H1 (cell line): ENCODE measurements at regions not wholly inside any gene's neighbourhood (a gene's known extent, or its start where the extent isn't known, plus 50 kb on each side); places are given as distances from the start of the nearest gene placed in this dataset.

ENCODE experiments used
- CTCF ChIA-PET: fragments of 300-600 bp; sonication (Branson Sonifier 250); formaldehyde crosslinking; loops from one replicate; lab custom pipeline; 2021; ENCODE audit not compliant: partially characterized antibody; lab: Charles Lee
- POLR2A ChIA-PET: fragments of 300-600 bp; sonication (Branson Sonifier 250); formaldehyde crosslinking; loops from one replicate; lab custom pipeline; 2021; ENCODE audit warnings: inconsistent platforms; ENCODE audit not compliant: partially characterized antibody; lab: Charles Lee
- DNase-seq, 2 experiments: peaks; one replicate each; pipeline versions ENCODE4 v3.0.0 to v3.0.0-alpha.2; 2010 to 2022; ENCODE audit warnings: low spot score in 2 of 2, low read depth in 1 of 2, mixed read lengths in 1 of 2
- FAIRE-seq: peaks from 2 replicates; lab custom pipeline; 2011; peaks lifted over from hg19 to GRCh38; lab: Jason Lieb, UNC
- H2AFZ ChIP-seq: 2 replicates; pipeline ENCODE4 v1.8.1; 2012; ENCODE audit warnings: low read length, inconsistent platforms
- H2AK5ac ChIP-seq: 2 replicates; pipeline ENCODE4 v1.6.1; 2013; ENCODE audit warnings: low read depth, low read length
- H2BK120ac ChIP-seq: replicated peaks from 2 replicates; pipeline ENCODE3; 2013; ENCODE audit warnings: low read depth, low read length, inconsistent platforms
- H2BK12ac ChIP-seq: 2 replicates; pipeline ENCODE4 v1.6.1; 2013; ENCODE audit warnings: low read depth, low read length
- H2BK15ac ChIP-seq: 2 replicates; pipeline ENCODE4 v1.6.1; 2013; ENCODE audit warnings: low read length
- H2BK20ac ChIP-seq: 2 replicates; pipeline ENCODE4 v1.6.1; 2013; ENCODE audit warnings: low read length
- H2BK5ac ChIP-seq: 2 replicates; pipeline ENCODE4 v1.6.1; 2013; ENCODE audit warnings: low read depth, low read length
- H3K14ac ChIP-seq: 2 replicates; pipeline ENCODE4 v1.6.1; 2013; ENCODE audit warnings: inconsistent platforms; ENCODE audit not compliant: insufficient read length
- H3K18ac ChIP-seq: 2 replicates; pipeline ENCODE4 v1.6.1; 2013; ENCODE audit warnings: low read length; ENCODE audit errors: extremely low read depth
- H3K23ac ChIP-seq: 2 replicates; pipeline ENCODE4 v1.6.1; 2013; ENCODE audit warnings: inconsistent platforms; ENCODE audit not compliant: insufficient read length
- H3K23me2 ChIP-seq: 2 replicates; pipeline ENCODE4 v1.6.1; 2013; ENCODE audit warnings: low read depth, low read length
- H3K27ac ChIP-seq: 2 replicates; pipeline ENCODE4 v1.6.1; 2011; ENCODE audit warnings: low read depth, low read length, inconsistent platforms
- H3K27me3 ChIP-seq, 4 experiments: replicated peaks in 1 of 4; 1 replicate in 1 of 4; 2 replicates in 3 of 4; pipeline versions ENCODE4 v1.6.1 to v1.8.1; 2011 to 2013; ENCODE audit warnings: low read length in 3 of 4, mild to moderate bottlenecking in 3 of 4, inconsistent platforms in 2 of 4, mixed read lengths in 2 of 4, moderate library complexity in 1 of 4; ENCODE audit not compliant: control insufficient read depth in 3 of 4, insufficient read depth in 3 of 4; ENCODE audit errors: extremely low read depth in 1 of 4
- H3K36me3 ChIP-seq, 4 experiments: 2 replicates each; pipeline versions ENCODE4 v1.6.1 to v1.8.1; 2011 to 2013; ENCODE audit warnings: mild to moderate bottlenecking in 4 of 4, low read length in 3 of 4, moderate library complexity in 2 of 4, control low read depth in 1 of 4, inconsistent platforms in 1 of 4; ENCODE audit not compliant: insufficient read depth in 4 of 4, control insufficient read depth in 2 of 4
- H3K4ac ChIP-seq: replicated peaks from 2 replicates; pipeline ENCODE3; 2013; ENCODE audit warnings: low read length, low read depth, mixed read lengths, inconsistent platforms; ENCODE audit not compliant: insufficient read length
- H3K4me1 ChIP-seq, 4 experiments: replicated peaks in 1 of 4; 1 replicate in 1 of 4; 2 replicates in 3 of 4; pipeline versions ENCODE4 v1.6.1 to v1.8.1; 2011 to 2013; ENCODE audit warnings: low read length in 3 of 4, inconsistent platforms in 2 of 4, mixed read lengths in 1 of 4; ENCODE audit not compliant: insufficient read depth in 4 of 4, control insufficient read depth in 3 of 4
- H3K4me2 ChIP-seq, 2 experiments: 2 replicates each; pipeline versions ENCODE4 v1.6.1 to v1.8.1; 2011 to 2013; ENCODE audit warnings: low read depth in 2 of 2, low read length in 2 of 2, control low read depth in 1 of 2, inconsistent platforms in 1 of 2, mild to moderate bottlenecking in 1 of 2; ENCODE audit not compliant: insufficient read depth in 1 of 2
- H3K4me3 ChIP-seq, 4 experiments: fragments of 200-600, 300-600 bp in 1 of 4; sonication (generic), shearing (Covaris generic), sonication (Bioruptor Twin) in 1 of 4; 2 replicates each; pipeline versions ENCODE4 v1.5.1 to v1.8.1; 2011 to 2016; ENCODE audit warnings: low read length in 4 of 4, low read depth in 3 of 4, control low read depth in 2 of 4, inconsistent platforms in 2 of 4, mild to moderate bottlenecking in 2 of 4, mixed read lengths in 1 of 4, moderate library complexity in 1 of 4; ENCODE audit not compliant: insufficient read depth in 2 of 4; ENCODE audit errors: extremely low read depth in 1 of 4
- H3K56ac ChIP-seq: replicated peaks from 2 replicates; pipeline ENCODE3; 2013; ENCODE audit warnings: low read depth, mild to moderate bottlenecking, mixed read lengths, low read length, inconsistent platforms; ENCODE audit not compliant: insufficient read length
- H3K79me1 ChIP-seq: 2 replicates; pipeline ENCODE4 v1.6.1; 2013; ENCODE audit warnings: low read depth, low read length, control low read depth
- H3K79me2 ChIP-seq, 2 experiments: 2 replicates each; pipeline versions ENCODE4 v1.6.1 to v1.8.1; 2012 to 2013; ENCODE audit warnings: low read length in 2 of 2, mild to moderate bottlenecking in 2 of 2, inconsistent platforms in 1 of 2; ENCODE audit not compliant: insufficient read depth in 2 of 2, control insufficient read depth in 1 of 2
- H3K9ac ChIP-seq, 4 experiments: replicated peaks in 1 of 4; 1 replicate in 1 of 4; 2 replicates in 3 of 4; pipeline versions ENCODE4 v1.6.1 to v1.8.1; 2011 to 2013; ENCODE audit warnings: low read depth in 3 of 4, low read length in 3 of 4, control low read depth in 2 of 4, mild to moderate bottlenecking in 2 of 4, moderate library complexity in 2 of 4, inconsistent platforms in 1 of 4; ENCODE audit errors: extremely low read depth in 1 of 4
- H3K9me3 ChIP-seq, 2 experiments: 2 replicates each; pipeline versions ENCODE4 v1.6.1 to v1.8.1; 2012 to 2013; ENCODE audit warnings: mild to moderate bottlenecking in 2 of 2, moderate library complexity in 2 of 2, control low read depth in 1 of 2, inconsistent platforms in 1 of 2, low read depth in 1 of 2, low read length in 1 of 2, mixed read lengths in 1 of 2; ENCODE audit not compliant: insufficient read depth in 2 of 2
- H4K20me1 ChIP-seq, 2 experiments: replicated peaks in 1 of 2; 2 replicates each; pipeline versions ENCODE3 to v1.8.1; 2011 to 2013; ENCODE audit warnings: inconsistent platforms in 2 of 2, low read length in 2 of 2, mild to moderate bottlenecking in 1 of 2; ENCODE audit not compliant: insufficient read depth in 2 of 2, control insufficient read depth in 1 of 2
- H4K5ac ChIP-seq: 2 replicates; pipeline ENCODE4 v1.6.1; 2013; ENCODE audit warnings: low read length, low read depth, mixed read lengths, inconsistent platforms; ENCODE audit not compliant: insufficient read length
- H4K8ac ChIP-seq: 2 replicates; pipeline ENCODE4 v1.8.0; 2013; ENCODE audit warnings: mild to moderate bottlenecking, moderate library complexity, low read length, inconsistent platforms; ENCODE audit not compliant: insufficient read depth; ENCODE audit errors: extremely low read depth
- H4K91ac ChIP-seq: replicated peaks from 2 replicates; pipeline ENCODE3; 2013; ENCODE audit warnings: low read length, mixed read lengths, inconsistent platforms; ENCODE audit not compliant: insufficient read length
- CBX8 ChIP-seq: fragments of 300-800, 300-1000 bp; sonication (generic); IDR thresholded peaks from 2 replicates; pipeline ENCODE4 v1.7.1; 2016; ENCODE audit warnings: low read depth, low read length, borderline replicate concordance
- CHD1 ChIP-seq: IDR thresholded peaks from 2 replicates; pipeline ENCODE4 v1.6.1; 2012; ENCODE audit warnings: low read depth, low read length, improper control_type of control experiment
- CTBP2 ChIP-seq: IDR thresholded peaks from 2 replicates; pipeline ENCODE4 v1.7.0; 2011; ENCODE audit warnings: borderline replicate concordance, mild to moderate bottlenecking, moderate library complexity, mixed read lengths, low read length; ENCODE audit not compliant: insufficient read depth, insufficient read length
- CTCF ChIP-seq, 3 experiments: IDR thresholded peaks; 1 replicate in 2 of 3; 2 replicates in 1 of 3; pipeline versions ENCODE4 v1.5.1 to v1.6.1; 2011; ENCODE audit warnings: low read length in 3 of 3, mild to moderate bottlenecking in 3 of 3, inconsistent platforms in 2 of 3, low read depth in 1 of 3, moderate library complexity in 1 of 3; ENCODE audit not compliant: insufficient read depth in 1 of 3; ENCODE audit errors: control extremely low read depth in 1 of 3
- KDM1A ChIP-seq: fragments of 200-600, 300-600 bp; sonication (generic); IDR thresholded peaks from 2 replicates; pipeline ENCODE4 v1.7.1; 2016; ENCODE audit warnings: mild to moderate bottlenecking, low read length, borderline replicate concordance
- NRF1 ChIP-seq: IDR thresholded peaks from 2 replicates; pipeline ENCODE4 v1.6.1; 2011; ENCODE audit warnings: mild to moderate bottlenecking, low read depth, low read length, improper control_type of control experiment
- RAD21 ChIP-seq, 2 experiments: IDR thresholded peaks in 1 of 2; conservative IDR thresholded peaks in 1 of 2; 2 replicates each; pipeline ENCODE4 v1.6.1; 2011; ENCODE audit warnings: low read depth in 2 of 2, low read length in 2 of 2, improper control_type of control experiment in 1 of 2, inconsistent platforms in 1 of 2, mild to moderate bottlenecking in 1 of 2, moderate library complexity in 1 of 2
- RBBP5 ChIP-seq: IDR thresholded peaks from 2 replicates; pipeline ENCODE4 v1.7.1; 2012; ENCODE audit warnings: low read depth, mild to moderate bottlenecking, inconsistent platforms, low read length, moderate library complexity, borderline replicate concordance
- RFX5 ChIP-seq: IDR thresholded peaks from 2 replicates; pipeline ENCODE4 v1.6.1; 2011; ENCODE audit warnings: low read depth, low read length, improper control_type of control experiment, borderline replicate concordance
- RXRA ChIP-seq: IDR thresholded peaks from 2 replicates; pipeline ENCODE4 v1.6.1; 2011; ENCODE audit warnings: low read depth, mild to moderate bottlenecking, low read length, moderate library complexity; ENCODE audit not compliant: insufficient read depth
- SIRT6 ChIP-seq: IDR thresholded peaks from one replicate; pipeline ENCODE4 v1.7.1; 2012; ENCODE audit warnings: low read length, inconsistent platforms
- YY1 ChIP-seq: IDR thresholded peaks from 2 replicates; pipeline ENCODE4 v1.6.1; 2011; ENCODE audit warnings: low read depth, mild to moderate bottlenecking, low read length

GRCh38 chr5:53291528-53291927 lies 182.0 kb upstream of the MOCS2 start:
- Histone ChIP-seq H3K4me2 (no peak overlapping the region), H2BK12ac (no peak overlapping the region), H4K91ac (no peak overlapping the region), H2BK20ac (no peak overlapping the region), H2AK5ac (no peak overlapping the region), H4K20me1 (no peaks in the 10 kb centered on the region), H3K4ac (no peak overlapping the region), H3K14ac (no peak overlapping the region), H3K27ac (no peak overlapping the region), H3K79me1 (no peaks in the 10 kb centered on the region), H3K79me2 (no peaks in the 10 kb centered on the region), H3K9ac (no peak overlapping the region), H3K27me3 (no peaks in the 10 kb centered on the region), H2BK5ac (no peak overlapping the region), H2AFZ (no peak overlapping the region), H4K5ac (no peak overlapping the region), H4K8ac (no peak overlapping the region), H3K18ac (no peak overlapping the region), H3K23me2 (no peaks in the 10 kb centered on the region), H3K23ac (no peak overlapping the region), H3K4me1 (no peaks in the 10 kb centered on the region), H2BK15ac (no peak overlapping the region), H3K56ac (no peak overlapping the region), H3K4me3 (no peak overlapping the region), H3K9me3 (no peaks in the 10 kb centered on the region), H3K36me3 (no peaks in the 10 kb centered on the region), H2BK120ac (no peak overlapping the region)
- FAIRE-seq (no peak), DNase-seq (no peak)
- ChIA-PET POLR2A (no interaction called here), CTCF (interaction anchor here (0.9 to 1.5 kb wide), 3 partner anchors 121 to 251 kb away, joined by 3 to 5 read pairs (median 3); no protein-coding TSS in a partner anchor)
- TF ChIP-seq RXRA: no peak
- no peak for TF ChIP-seq YY1
- TF ChIP-seq CBX8: no peak
- TF ChIP-seq RBBP5: no peak
- no peak for TF ChIP-seq RFX5
- no peak for TF ChIP-seq CTBP2
- no peak for TF ChIP-seq SIRT6
- TF ChIP-seq CHD1: no peak
- no peak for TF ChIP-seq KDM1A
- TF ChIP-seq NRF1: no peak
- TF ChIP-seq RAD21 (IDR thresholded peaks at IDR 0.05 in 1 of 2, conservative IDR thresholded peaks at IDR 0.05 in 1 of 2; ENCODE audit: low read depth in 2 of 2, low read length in 2 of 2): no peak
- no peak for TF ChIP-seq CTCF (IDR thresholded peaks at IDR 0.05; ENCODE audit: control extremely low read depth in 1 of 3, insufficient read depth in 1 of 3, low read depth in 1 of 3, low read length in 3 of 3)
